Heart left ventricle (tissue), 16 donors: ENCODE measurements at regions not wholly inside any gene's neighbourhood (a gene's known extent, or its start where the extent isn't known, plus 50 kb on each side); places are given as distances from the start of the nearest gene placed in this dataset.

ENCODE experiments used
- ATAC-seq, 4 donors: fragments of 200-7000 bp; cut with Tn5 transposase; one replicate each; pipeline ENCODE4 v1.9.1; 2020 to 2022; ENCODE audit warnings: moderate library complexity in 4 of 4, mild to moderate bottlenecking in 3 of 4, moderate number of reproducible peaks in 1 of 4
- DNase-seq, 5 donors: peaks; one replicate each; pipeline ENCODE4 v3.0.0-alpha.2; 2020
- H3K27ac ChIP-seq, 12 donors: fragments of 200-600 bp; sonication (generic) in 4 of 12; one replicate each; pipeline versions ENCODE4 v1.5.0 to v1.8.0; 2016 to 2022; ENCODE audit warnings: mild to moderate bottlenecking in 2 of 12
- H3K27me3 ChIP-seq, 9 donors: fragments of 200-600 bp; sonication (generic) in 2 of 9; one replicate each; pipeline versions ENCODE4 v1.5.1 to v1.8.0; 2016 to 2022; ENCODE audit warnings: mild to moderate bottlenecking in 3 of 9
- H3K36me3 ChIP-seq, 9 donors: fragments of 200-600 bp; sonication (generic) in 2 of 9; one replicate each; pipeline versions ENCODE4 v1.5.0 to v1.8.0; 2018 to 2022; ENCODE audit warnings: mild to moderate bottlenecking in 2 of 9
- H3K4me1 ChIP-seq, 12 donors: fragments of 200-600 bp; sonication (generic) in 4 of 12; one replicate each; pipeline versions ENCODE4 v1.5.0 to v1.8.0; 2016 to 2022; ENCODE audit warnings: mild to moderate bottlenecking in 3 of 12
- H3K4me3 ChIP-seq, 12 donors: fragments of 200-600 bp; sonication (generic) in 4 of 12; one replicate each; pipeline versions ENCODE4 v1.5.0 to v1.8.0; 2017 to 2022; ENCODE audit warnings: mild to moderate bottlenecking in 9 of 12, moderate library complexity in 4 of 12
- H3K9me3 ChIP-seq, 12 donors: fragments of 200-600 bp; sonication (generic) in 4 of 12; one replicate each; pipeline versions ENCODE4 v1.5.0 to v1.8.0; 2016 to 2022; ENCODE audit warnings: mild to moderate bottlenecking in 1 of 12
- POLR2A ChIP-seq, 2 donors: fragments of 450-650 bp; IDR thresholded peaks; one replicate each; pipeline ENCODE4 v1.6.1; 2017; ENCODE audit warnings: antibody characterized with exemption in 2 of 2, mild to moderate bottlenecking in 2 of 2, moderate library complexity in 2 of 2
- WGBS, 4 donors: extraction: QIAGEN DNeasy Blood & Tissue Kit in 2 of 4; methylation state at CpG; one replicate each; pipeline versions ENCODE4 v1.1.5 to v1.1.7; 2013 to 2018; 5-methylcytosine and 5-hydroxymethylcytosine counted together
- intact Hi-C, 10 donors: fragments of 100-400 bp; cut with DNase I; formaldehyde crosslinking; loops; one replicate each; pipeline versions ENCODE4 v1.11.1 to v1.14.2; 2022
- TF ChIP-seq, protein P1 (sequence below), 12 donors: fragments of 200-600 bp; sonication (generic) in 4 of 12; IDR thresholded peaks; one replicate each; pipeline versions ENCODE4 v1.5.0 to v1.8.0; 2018 to 2022; ENCODE audit warnings: antibody characterized with exemption in 12 of 12, mild to moderate bottlenecking in 5 of 12
- donor health status: ischemic (EF 13 %, LVEDD 7.1; RV severe dilation, severe dysfunction).
- donor health status: healthy with polysubstance abuse.
- donor health status: DM: no; HTN: yes; CAD: no.
- donor health status: DM: no; HTN: no; CAD: no.
- donor health status: ischemic (EF 25% LVEDD 6.9; RV normal size, moderate dysfunction).
- donor health status: ischemic (EF 25% LVEDD 5.7; RV mildly dilated, moderate dysfunction).
- donor health status: healthy.
- donor health status: DM: yes; HTN: yes; CAD: no.
- donor health status: ischemic (EF 35%, LVEDD 5.7; RV mildly dilated, moderate dysfunction).
- donor health status: nonischemic (EF 11% LVEDD 7.7; RV severe dilation, severe dysfunction).
- donor health status: DM: yes; HTN: yes; CAD: no.
- donor health status: PGD.
- donor health status: ischemic (EF 29% LVEDD 5.4; RV normal size, mild dysfunction).
- donor health status: nonischemic (EF 23%, LVEDD 6.1; RV moderate dilation, normal function).

DNA sequence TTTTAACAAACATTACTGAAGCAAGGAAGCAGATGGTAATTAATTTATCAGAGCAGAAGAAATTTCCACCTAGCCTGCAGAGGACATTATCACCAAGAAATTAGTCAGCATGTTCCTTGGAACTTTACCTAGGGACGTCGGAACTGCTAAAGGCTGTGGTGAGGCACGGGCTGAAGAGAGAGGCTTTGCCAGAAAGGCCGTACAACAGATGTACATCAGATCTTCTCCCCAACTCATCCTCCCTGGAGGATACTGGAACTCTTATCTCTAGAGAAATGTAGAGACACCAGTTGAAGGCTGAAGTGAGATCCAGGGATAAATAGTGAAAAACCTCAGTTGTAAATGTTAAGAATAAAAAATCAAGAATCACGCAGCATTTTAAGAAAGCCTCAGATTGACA, 257.1 kb downstream of the SAMD5 start:
- Histone ChIP-seq H3K9me3 (peaks cover 0 to 17% (median 0%) of the 10 kb centered on the region in 12 donors), H3K4me3 (no peak overlapping the region), H3K27ac (no peak overlapping the region), H3K4me1 (no peaks in the 10 kb centered on the region), H3K27me3 (no peaks in the 10 kb centered on the region), H3K36me3 (no peaks in the 10 kb centered on the region)
- intact Hi-C loops: no loop called here
- TF ChIP-seq, protein P1, sequence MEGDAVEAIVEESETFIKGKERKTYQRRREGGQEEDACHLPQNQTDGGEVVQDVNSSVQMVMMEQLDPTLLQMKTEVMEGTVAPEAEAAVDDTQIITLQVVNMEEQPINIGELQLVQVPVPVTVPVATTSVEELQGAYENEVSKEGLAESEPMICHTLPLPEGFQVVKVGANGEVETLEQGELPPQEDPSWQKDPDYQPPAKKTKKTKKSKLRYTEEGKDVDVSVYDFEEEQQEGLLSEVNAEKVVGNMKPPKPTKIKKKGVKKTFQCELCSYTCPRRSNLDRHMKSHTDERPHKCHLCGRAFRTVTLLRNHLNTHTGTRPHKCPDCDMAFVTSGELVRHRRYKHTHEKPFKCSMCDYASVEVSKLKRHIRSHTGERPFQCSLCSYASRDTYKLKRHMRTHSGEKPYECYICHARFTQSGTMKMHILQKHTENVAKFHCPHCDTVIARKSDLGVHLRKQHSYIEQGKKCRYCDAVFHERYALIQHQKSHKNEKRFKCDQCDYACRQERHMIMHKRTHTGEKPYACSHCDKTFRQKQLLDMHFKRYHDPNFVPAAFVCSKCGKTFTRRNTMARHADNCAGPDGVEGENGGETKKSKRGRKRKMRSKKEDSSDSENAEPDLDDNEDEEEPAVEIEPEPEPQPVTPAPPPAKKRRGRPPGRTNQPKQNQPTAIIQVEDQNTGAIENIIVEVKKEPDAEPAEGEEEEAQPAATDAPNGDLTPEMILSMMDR (IDR thresholded peaks at IDR 0.05): no peak
- no peak for TF ChIP-seq POLR2A (IDR thresholded peaks at IDR 0.05)
- 45 to 68% (median 52%) methylated on average over 5 of the region's 5 CpGs for WGBS, 4 donors
- ATAC-seq (no peak), DNase-seq (no peak)

DNA sequence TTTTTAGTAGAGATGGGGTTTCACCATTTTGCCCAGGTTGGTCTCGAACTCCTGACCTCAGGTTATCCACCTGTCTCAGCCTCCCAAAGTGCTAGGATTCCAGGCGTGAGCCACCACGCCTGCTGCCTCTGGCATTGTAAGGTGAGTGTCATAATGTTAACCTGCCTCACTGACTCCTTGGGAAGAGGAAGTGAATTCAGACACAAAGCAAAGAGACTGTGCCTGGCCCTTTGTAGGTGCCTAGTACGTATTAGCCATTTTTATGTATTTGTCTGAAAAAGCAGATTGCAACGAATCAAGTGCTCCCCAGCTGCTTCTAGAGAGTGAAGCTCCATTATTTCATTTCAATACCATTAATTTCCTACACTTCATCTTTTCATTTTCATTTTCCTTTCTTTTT, 260.5 kb downstream of the SAMD5 start:
- H3K9me3 ChIP-seq: peaks cover 0 to 17% (median 0%) of the 10 kb centered on the region in 12 donors
- H3K27me3 ChIP-seq: no peaks in the 10 kb centered on the region
- TF ChIP-seq, protein P1 (IDR thresholded peaks at IDR 0.05): no peak
- TF ChIP-seq POLR2A (IDR thresholded peaks at IDR 0.05): no peak
- WGBS, 4 donors: 83 to 90% (median 87%) methylated on average over 5 of the region's 5 CpGs
- no peak overlapping the region for H3K4me3 ChIP-seq
- no peaks in the 10 kb centered on the region for H3K36me3 ChIP-seq
- H3K4me1 ChIP-seq: no peaks in the 10 kb centered on the region
- intact Hi-C loops: no loop called here
- DNase-seq: no peak
- ATAC-seq: no peak
- no peak overlapping the region for H3K27ac ChIP-seq

DNA sequence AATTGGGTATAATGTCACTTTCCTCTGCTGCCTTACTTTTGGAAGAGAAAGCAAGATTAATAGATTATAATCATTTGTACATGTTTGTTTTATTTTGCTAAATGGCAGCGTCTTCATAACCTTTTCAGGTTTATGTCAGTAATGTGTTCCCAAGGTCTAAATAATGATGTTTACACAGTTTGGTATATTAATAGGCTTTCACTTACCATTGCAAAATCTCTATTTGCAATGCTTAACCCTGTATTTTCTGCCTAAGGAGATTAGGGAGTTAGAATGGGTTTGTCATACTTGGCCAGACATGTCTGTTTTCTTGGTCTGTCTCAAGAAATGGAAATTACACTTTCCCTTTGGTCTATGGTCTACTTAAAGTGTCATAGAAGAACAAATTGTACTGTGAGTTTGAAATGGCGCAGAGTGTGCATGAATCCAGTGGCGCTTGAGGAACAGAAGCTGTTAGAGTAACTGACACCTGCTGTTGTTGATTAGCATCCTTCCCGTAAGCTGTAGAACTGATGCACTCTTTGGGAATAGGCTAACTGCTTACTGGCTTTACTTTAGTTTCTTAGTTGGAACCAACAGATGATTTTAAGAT, 261.1 kb downstream of the SAMD5 start:
- intact Hi-C loops: no loop called here
- TF ChIP-seq, protein P1 (IDR thresholded peaks at IDR 0.05): no peak
- TF ChIP-seq POLR2A (IDR thresholded peaks at IDR 0.05): no peak
- no peak overlapping the region for H3K27ac ChIP-seq

DNA sequence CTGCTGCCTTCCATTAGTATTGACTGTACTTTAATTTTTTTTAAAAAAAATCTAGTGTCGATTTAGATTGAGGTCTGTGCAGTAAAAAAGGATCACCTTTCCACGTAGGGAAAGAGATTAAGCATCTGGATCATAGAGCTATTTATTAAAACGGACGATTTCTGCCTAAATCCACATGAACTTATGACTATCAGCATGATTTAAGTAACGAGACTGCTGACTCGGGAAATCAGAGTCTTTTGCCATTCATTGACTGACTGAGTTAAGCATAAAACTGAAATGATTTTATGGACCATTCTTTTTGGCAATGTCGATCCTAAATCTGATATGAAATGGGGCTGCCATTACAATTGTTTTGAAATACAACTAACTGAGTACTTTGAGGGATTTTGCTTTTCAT, 261.7 kb downstream of the SAMD5 start:
- TF ChIP-seq, protein P1 (IDR thresholded peaks at IDR 0.05): no peak
- no peak for TF ChIP-seq POLR2A (IDR thresholded peaks at IDR 0.05)
- ATAC-seq (no peak), DNase-seq (no peak)
- H3K27me3 ChIP-seq: no peaks in the 10 kb centered on the region
- no peak overlapping the region for H3K4me3 ChIP-seq
- H3K4me1 ChIP-seq: no peaks in the 10 kb centered on the region
- no peak overlapping the region for H3K27ac ChIP-seq
- H3K36me3 ChIP-seq: no peaks in the 10 kb centered on the region
- peaks cover 0 to 17% (median 0%) of the 10 kb centered on the region in 12 donors for H3K9me3 ChIP-seq
- intact Hi-C loops: no loop called here
- 85 to 91% (median 88%) methylated on average over 7 of the region's 7 CpGs for WGBS, 4 donors

More for the DNA sequence above, 261.1 kb downstream of the SAMD5 start:
- ATAC-seq (peak in 2 of 4 donors; percentile 37 to 50), DNase-seq (no peak)
- WGBS, 4 donors: 53 to 71% (median 62%) methylated on average over 4 of the region's 4 CpGs
- H3K9me3 ChIP-seq: peaks cover 0 to 17% (median 0%) of the 10 kb centered on the region in 12 donors
- no peaks in the 10 kb centered on the region for H3K4me1 ChIP-seq
- H3K4me3 ChIP-seq: no peak overlapping the region
- no peaks in the 10 kb centered on the region for H3K27me3 ChIP-seq
- H3K36me3 ChIP-seq: no peaks in the 10 kb centered on the region
